GM12878 (cell line): ENCODE measurements at regions not wholly inside any gene's neighbourhood (a gene's known extent, or its start where the extent isn't known, plus 50 kb on each side); places are given as distances from the start of the nearest gene placed in this dataset.

Source experiments
- CBX3 ChIP-seq: fragments of 200-600 bp; sonication (generic); IDR thresholded peaks from 2 replicates; pipeline ENCODE4 v1.6.1; 2016; ENCODE audit warnings: low read depth, borderline replicate concordance
- ESRRA ChIP-seq: IDR thresholded peaks from 2 replicates; pipeline ENCODE4 v1.6.1; 2012; ENCODE audit warnings: mild to moderate bottlenecking, low read length, improper control_type of control experiment
- ETV6 ChIP-seq, 2 experiments: fragments of 450-650 bp in 1 of 2; IDR thresholded peaks in 1 of 2; conservative IDR thresholded peaks in 1 of 2; 2 replicates each; pipeline ENCODE4 v1.6.1; 2014; ENCODE audit warnings: antibody characterized with exemption in 1 of 2, borderline replicate concordance in 1 of 2, low read depth in 1 of 2, mild to moderate bottlenecking in 1 of 2, moderate library complexity in 1 of 2
- FOXM1 ChIP-seq: IDR thresholded peaks from 2 replicates; pipeline ENCODE4 v1.6.1; 2012; ENCODE audit warnings: low read depth, mild to moderate bottlenecking, inconsistent platforms, low read length, moderate library complexity
- POLR2AphosphoS2 ChIP-seq: IDR thresholded peaks from 2 replicates; pipeline ENCODE4 v1.6.1; 2011; ENCODE audit warnings: low read depth, mild to moderate bottlenecking, low read length, improper control_type of control experiment, moderate library complexity
- TAF1 ChIP-seq: IDR thresholded peaks from 2 replicates; pipeline ENCODE4 v1.6.1; 2011; ENCODE audit warnings: mild to moderate bottlenecking, low read depth, low read length, borderline replicate concordance
- TF ChIP-seq, protein P1 (sequence below), 3 experiments: IDR thresholded peaks in 2 of 3; conservative IDR thresholded peaks in 1 of 3; 2 replicates each; pipeline ENCODE4 v1.5.1; 2011; ENCODE audit warnings: low read depth in 3 of 3, low read length in 3 of 3, mild to moderate bottlenecking in 3 of 3, control low read depth in 2 of 3, moderate library complexity in 2 of 3, inconsistent platforms in 1 of 3, mixed read lengths in 1 of 3; ENCODE audit not compliant: control insufficient read depth in 2 of 3, insufficient read depth in 1 of 3; ENCODE audit errors: extremely low read depth in 1 of 3

DNA sequence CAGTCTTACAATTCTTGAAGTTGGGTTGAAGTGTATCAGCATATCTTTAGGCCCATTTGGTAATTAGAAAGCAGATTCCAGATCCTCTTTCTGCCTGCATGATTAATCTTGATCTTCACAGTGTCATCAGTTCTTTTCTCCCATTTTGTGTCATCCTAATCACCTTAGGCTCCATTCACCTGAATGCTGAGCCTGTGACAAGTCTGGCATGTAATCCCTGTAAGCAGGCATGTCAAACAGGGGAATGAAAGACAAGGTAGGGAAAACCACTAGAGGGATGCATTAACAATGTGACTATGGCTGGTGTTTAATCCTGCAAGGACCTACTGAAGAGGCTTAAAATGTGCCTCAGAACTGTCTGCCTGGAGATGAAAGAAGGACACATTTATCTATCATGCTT lies 848.8 kb downstream of the TFAP2A start:
- no peak for TF ChIP-seq POLR2AphosphoS2
- TF ChIP-seq, protein P1, sequence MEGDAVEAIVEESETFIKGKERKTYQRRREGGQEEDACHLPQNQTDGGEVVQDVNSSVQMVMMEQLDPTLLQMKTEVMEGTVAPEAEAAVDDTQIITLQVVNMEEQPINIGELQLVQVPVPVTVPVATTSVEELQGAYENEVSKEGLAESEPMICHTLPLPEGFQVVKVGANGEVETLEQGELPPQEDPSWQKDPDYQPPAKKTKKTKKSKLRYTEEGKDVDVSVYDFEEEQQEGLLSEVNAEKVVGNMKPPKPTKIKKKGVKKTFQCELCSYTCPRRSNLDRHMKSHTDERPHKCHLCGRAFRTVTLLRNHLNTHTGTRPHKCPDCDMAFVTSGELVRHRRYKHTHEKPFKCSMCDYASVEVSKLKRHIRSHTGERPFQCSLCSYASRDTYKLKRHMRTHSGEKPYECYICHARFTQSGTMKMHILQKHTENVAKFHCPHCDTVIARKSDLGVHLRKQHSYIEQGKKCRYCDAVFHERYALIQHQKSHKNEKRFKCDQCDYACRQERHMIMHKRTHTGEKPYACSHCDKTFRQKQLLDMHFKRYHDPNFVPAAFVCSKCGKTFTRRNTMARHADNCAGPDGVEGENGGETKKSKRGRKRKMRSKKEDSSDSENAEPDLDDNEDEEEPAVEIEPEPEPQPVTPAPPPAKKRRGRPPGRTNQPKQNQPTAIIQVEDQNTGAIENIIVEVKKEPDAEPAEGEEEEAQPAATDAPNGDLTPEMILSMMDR (IDR thresholded peaks at IDR 0.05 in 2 of 3, conservative IDR thresholded peaks at IDR 0.05 in 1 of 3; ENCODE audit: control insufficient read depth in 2 of 3, extremely low read depth in 1 of 3, insufficient read depth in 1 of 3, low read depth in 3 of 3, low read length in 3 of 3) = no peak
- no peak for TF ChIP-seq ESRRA
- TF ChIP-seq TAF1 = no peak
- TF ChIP-seq FOXM1 = no peak
- TF ChIP-seq ETV6 (conservative IDR thresholded peaks at IDR 0.05 in 1 of 2, IDR thresholded peaks at IDR 0.05 in 1 of 2; ENCODE audit: borderline replicate concordance in 1 of 2, low read depth in 1 of 2) = no peak
- no peak for TF ChIP-seq CBX3
